Sigmoid colon (tissue), 6 donors: ENCODE measurements at regions not wholly inside any gene's neighbourhood (a gene's known extent, or its start where the extent isn't known, plus 50 kb on each side); places are given as distances from the start of the nearest gene placed in this dataset.

ENCODE experiments used
- DNase-seq: peaks from one replicate; pipeline ENCODE4 v3.0.0-alpha.2; 2019
- H3K27ac ChIP-seq, 4 donors: fragments of 200-600 bp; sonication (generic); one replicate each; pipeline ENCODE4 v1.5.1; 2016 to 2019; ENCODE audit warnings: mild to moderate bottlenecking in 1 of 4
- H3K27me3 ChIP-seq, 3 donors: fragments of 200-600 bp; sonication (generic); one replicate each; pipeline ENCODE4 v1.5.1; 2019; ENCODE audit warnings: mild to moderate bottlenecking in 1 of 3
- H3K36me3 ChIP-seq, 4 donors: fragments of 200-600 bp; sonication (generic); one replicate each; pipeline ENCODE4 v1.5.1; 2016 to 2019
- H3K4me1 ChIP-seq, 4 donors: fragments of 200-600 bp; sonication (generic); one replicate each; pipeline ENCODE4 v1.5.1; 2017 to 2019
- H3K4me3 ChIP-seq, 4 donors: fragments of 200-600 bp; sonication (generic); one replicate each; pipeline ENCODE4 v1.5.1; 2017 to 2019; ENCODE audit warnings: mild to moderate bottlenecking in 2 of 4, moderate library complexity in 1 of 4
- H3K9me3 ChIP-seq, 4 donors: fragments of 200-600 bp in 3 of 4; sonication (generic) in 3 of 4; one replicate each; pipeline versions ENCODE4 v1.5.1 to v1.6.1; 2013 to 2019
- EP300 ChIP-seq, 4 donors: sonication (generic); formaldehyde crosslinking; IDR thresholded peaks; one replicate each; pipeline ENCODE4 v1.6.1; 2017; ENCODE audit warnings: antibody characterized with exemption in 4 of 4
- POLR2A ChIP-seq, 2 donors: fragments of 450-650 bp; IDR thresholded peaks; one replicate each; pipeline ENCODE4 v1.6.1; 2016; ENCODE audit warnings: antibody characterized with exemption in 2 of 2, mild to moderate bottlenecking in 2 of 2, moderate library complexity in 2 of 2
- POLR2AphosphoS5 ChIP-seq, 4 donors: sonication (generic); formaldehyde crosslinking; IDR thresholded peaks; one replicate each; pipeline ENCODE4 v1.6.1; 2017; ENCODE audit warnings: antibody characterized with exemption in 4 of 4
- WGBS, 2 donors: extraction: QIAGEN DNeasy Blood & Tissue Kit; methylation state at CpG; one replicate each; pipeline ENCODE4 v1.1.7; 2013; 5-methylcytosine and 5-hydroxymethylcytosine counted together
- intact Hi-C: fragments of 100-400 bp; cut with DNase I; formaldehyde crosslinking; loops from one replicate; pipeline ENCODE4 v1.15.1; 2023
- TF ChIP-seq, protein P1 (sequence below), 4 experiments: fragments of 450-650 bp in 3 of 4; fragments of 200-600 bp in 1 of 4; IDR thresholded peaks; one replicate each; pipeline ENCODE4 v1.5.1; 2016 to 2019; ENCODE audit warnings: antibody characterized with exemption in 4 of 4, mild to moderate bottlenecking in 3 of 4, moderate library complexity in 2 of 4
- donor health status: healthy with polysubstance abuse.
- donor health status: healthy.

DNA sequence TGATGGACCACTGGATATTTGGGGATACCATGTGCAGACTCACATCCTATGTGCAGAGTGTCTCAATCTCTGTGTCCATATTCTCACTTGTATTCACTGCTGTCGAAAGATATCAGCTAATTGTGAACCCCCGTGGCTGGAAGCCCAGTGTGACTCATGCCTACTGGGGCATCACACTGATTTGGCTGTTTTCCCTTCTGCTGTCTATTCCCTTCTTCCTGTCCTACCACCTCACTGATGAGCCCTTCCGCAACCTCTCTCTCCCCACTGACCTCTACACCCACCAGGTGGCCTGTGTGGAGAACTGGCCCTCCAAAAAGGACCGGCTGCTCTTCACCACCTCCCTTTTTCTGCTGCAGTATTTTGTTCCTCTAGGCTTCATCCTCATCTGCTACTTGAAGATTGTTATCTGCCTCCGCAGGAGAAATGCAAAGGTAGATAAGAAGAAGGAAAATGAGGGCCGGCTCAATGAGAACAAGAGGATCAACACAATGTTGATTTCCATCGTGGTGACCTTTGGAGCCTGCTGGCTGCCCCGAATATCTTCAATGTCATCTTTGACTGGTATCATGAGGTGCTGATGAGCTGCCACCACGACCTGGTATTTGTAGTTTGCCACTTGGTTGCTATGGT lies 54.5 kb upstream of the HNRNPA0 start:
- DNase-seq, result no peak
- TF ChIP-seq POLR2AphosphoS5 (IDR thresholded peaks at IDR 0.05) (no peak), POLR2A (IDR thresholded peaks at IDR 0.05) (no peak), EP300 (IDR thresholded peaks at IDR 0.05) (no peak)
- TF ChIP-seq, protein P1, sequence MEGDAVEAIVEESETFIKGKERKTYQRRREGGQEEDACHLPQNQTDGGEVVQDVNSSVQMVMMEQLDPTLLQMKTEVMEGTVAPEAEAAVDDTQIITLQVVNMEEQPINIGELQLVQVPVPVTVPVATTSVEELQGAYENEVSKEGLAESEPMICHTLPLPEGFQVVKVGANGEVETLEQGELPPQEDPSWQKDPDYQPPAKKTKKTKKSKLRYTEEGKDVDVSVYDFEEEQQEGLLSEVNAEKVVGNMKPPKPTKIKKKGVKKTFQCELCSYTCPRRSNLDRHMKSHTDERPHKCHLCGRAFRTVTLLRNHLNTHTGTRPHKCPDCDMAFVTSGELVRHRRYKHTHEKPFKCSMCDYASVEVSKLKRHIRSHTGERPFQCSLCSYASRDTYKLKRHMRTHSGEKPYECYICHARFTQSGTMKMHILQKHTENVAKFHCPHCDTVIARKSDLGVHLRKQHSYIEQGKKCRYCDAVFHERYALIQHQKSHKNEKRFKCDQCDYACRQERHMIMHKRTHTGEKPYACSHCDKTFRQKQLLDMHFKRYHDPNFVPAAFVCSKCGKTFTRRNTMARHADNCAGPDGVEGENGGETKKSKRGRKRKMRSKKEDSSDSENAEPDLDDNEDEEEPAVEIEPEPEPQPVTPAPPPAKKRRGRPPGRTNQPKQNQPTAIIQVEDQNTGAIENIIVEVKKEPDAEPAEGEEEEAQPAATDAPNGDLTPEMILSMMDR (IDR thresholded peaks at IDR 0.05), result no peak
- no peaks in the 10 kb centered on the region for H3K9me3 ChIP-seq
- H3K36me3 ChIP-seq, result no peaks in the 10 kb centered on the region
- H3K27me3 ChIP-seq, result no peaks in the 10 kb centered on the region
- WGBS, 2 donors, result 69 to 79% methylated on average over 9 of the region's 9 CpGs
- no peak overlapping the region for H3K27ac ChIP-seq
- peaks cover 0 to 6% (median 2%) of the 10 kb centered on the region in 4 donors for H3K4me1 ChIP-seq
- no peak overlapping the region for H3K4me3 ChIP-seq
- intact Hi-C loops, result no loop called here

DNA sequence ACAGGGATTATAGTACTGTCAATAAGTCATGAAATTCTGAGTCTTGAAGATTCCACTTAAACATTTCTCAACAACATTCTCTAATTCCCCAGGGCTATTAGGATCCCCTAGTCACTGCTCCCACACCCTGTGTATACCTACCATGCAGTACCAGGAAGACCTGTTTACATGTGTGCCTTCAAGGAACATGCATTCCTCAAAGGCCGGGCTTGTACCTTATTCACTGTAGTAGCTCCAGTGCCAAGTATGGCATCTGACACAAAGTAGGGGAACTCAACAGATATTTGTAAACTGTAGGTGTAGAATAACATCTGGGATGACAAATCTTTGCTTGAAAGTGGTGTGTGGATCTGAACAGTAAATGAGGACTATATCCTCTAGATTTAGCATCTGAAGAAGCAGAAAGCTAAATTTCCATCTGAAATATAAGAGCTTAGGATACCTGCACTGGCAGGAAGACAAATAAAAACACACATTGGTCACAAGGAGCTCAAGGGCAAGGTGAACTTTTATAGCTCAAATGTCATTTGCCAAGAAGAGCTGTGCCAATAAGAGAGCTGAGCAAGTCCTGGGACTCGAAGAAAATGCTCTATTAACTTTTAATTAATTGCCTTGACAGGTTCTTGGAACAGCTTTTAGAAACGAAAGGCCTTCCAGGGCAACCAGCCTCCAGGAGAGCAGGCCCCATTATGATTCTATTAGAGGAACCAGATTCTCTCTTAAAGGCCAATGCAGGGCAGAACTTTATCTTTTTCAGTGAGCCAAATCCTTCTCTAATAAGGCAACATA lies 52.3 kb upstream of the MYOT start:
- no peak for DNase-seq
- no peak overlapping the region for H3K4me3 ChIP-seq
- no peaks in the 10 kb centered on the region for H3K9me3 ChIP-seq
- peak overlapping the region; percentile 28 to 63 (median 48) for H3K27ac ChIP-seq
- peaks cover 0 to 17% (median 14%) of the 10 kb centered on the region in 4 donors for H3K4me1 ChIP-seq
- 38 to 57% methylated on average over 3 of the region's 3 CpGs for WGBS, 2 donors
- peak in 3 of 4 donors; percentile 31 to 64 (median 60) for TF ChIP-seq POLR2AphosphoS5 (IDR thresholded peaks at IDR 0.05)
- TF ChIP-seq, protein P1 (IDR thresholded peaks at IDR 0.05), result no peak
- H3K36me3 ChIP-seq, result no peaks in the 10 kb centered on the region
- H3K27me3 ChIP-seq, result no peaks in the 10 kb centered on the region
- intact Hi-C loops, result no loop called here
